ENCODE measurements at regions not wholly inside any gene's neighbourhood (a gene's known extent, or its start where the extent isn't known, plus 50 kb on each side); places are given as distances from the start of the nearest gene placed in this dataset.

- no peak for TF ChIP-seq CTCF (IDR thresholded peaks at IDR 0.05; ENCODE audit: poor library complexity, severe bottlenecking)
- no peak for TF ChIP-seq POLR2AphosphoS5 (IDR thresholded peaks at IDR 0.05)
- no peak for TF ChIP-seq EP300 (conservative IDR thresholded peaks at IDR 0.05; ENCODE audit: poor library complexity, severe bottlenecking)
- no peak for TF ChIP-seq REST (IDR thresholded peaks at IDR 0.05; ENCODE audit: borderline replicate concordance)
Observed at GRCh38 chr12:42812086-42812485, 222.5 kb upstream of the PRICKLE1 start.
